Keratinocyte (primary cell): ENCODE measurements at regions not wholly inside any gene's neighbourhood (a gene's known extent, or its start where the extent isn't known, plus 50 kb on each side); places are given as distances from the start of the nearest gene placed in this dataset.

ENCODE experiments used
- EZH2 ChIP-seq: IDR thresholded peaks from one replicate; pipeline ENCODE4 v1.6.1; 2012; ENCODE audit warnings: inconsistent platforms, mild to moderate bottlenecking, low read length, moderate library complexity
- TF ChIP-seq, protein P1 (sequence below), 3 experiments: IDR thresholded peaks in 1 of 3; conservative IDR thresholded peaks in 1 of 3; optimal IDR thresholded peaks in 1 of 3; 2 replicates in 2 of 3; 3 replicates in 1 of 3; pipeline versions ENCODE3 to v1.5.1; 2011; ENCODE audit warnings: low read length in 3 of 3, mild to moderate bottlenecking in 3 of 3, moderate library complexity in 2 of 3, control low read depth in 1 of 3, inconsistent platforms in 1 of 3; ENCODE audit not compliant: insufficient read depth in 2 of 3; ENCODE audit errors: extremely low read depth in 1 of 3

DNA sequence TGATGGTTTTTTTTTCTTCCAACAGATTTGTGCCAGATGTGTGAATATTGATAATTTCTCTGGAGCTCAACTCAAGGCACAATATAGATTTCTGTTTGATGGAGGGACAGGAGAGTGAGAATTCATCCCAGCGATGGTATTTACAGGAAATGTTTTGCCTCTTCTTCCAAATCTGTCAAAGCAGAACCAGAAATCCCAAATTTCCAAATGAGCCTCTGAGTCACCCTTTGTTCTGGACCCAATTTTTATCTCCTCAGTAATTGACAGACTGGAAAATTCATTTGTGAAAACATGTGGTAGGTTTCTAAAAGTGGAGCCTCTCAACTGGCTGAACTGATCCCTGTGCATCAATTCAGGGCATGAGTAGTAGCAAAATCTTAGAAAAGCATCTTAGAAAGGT lies 223.2 kb upstream of the TSHZ2 start:
- TF ChIP-seq, protein P1, sequence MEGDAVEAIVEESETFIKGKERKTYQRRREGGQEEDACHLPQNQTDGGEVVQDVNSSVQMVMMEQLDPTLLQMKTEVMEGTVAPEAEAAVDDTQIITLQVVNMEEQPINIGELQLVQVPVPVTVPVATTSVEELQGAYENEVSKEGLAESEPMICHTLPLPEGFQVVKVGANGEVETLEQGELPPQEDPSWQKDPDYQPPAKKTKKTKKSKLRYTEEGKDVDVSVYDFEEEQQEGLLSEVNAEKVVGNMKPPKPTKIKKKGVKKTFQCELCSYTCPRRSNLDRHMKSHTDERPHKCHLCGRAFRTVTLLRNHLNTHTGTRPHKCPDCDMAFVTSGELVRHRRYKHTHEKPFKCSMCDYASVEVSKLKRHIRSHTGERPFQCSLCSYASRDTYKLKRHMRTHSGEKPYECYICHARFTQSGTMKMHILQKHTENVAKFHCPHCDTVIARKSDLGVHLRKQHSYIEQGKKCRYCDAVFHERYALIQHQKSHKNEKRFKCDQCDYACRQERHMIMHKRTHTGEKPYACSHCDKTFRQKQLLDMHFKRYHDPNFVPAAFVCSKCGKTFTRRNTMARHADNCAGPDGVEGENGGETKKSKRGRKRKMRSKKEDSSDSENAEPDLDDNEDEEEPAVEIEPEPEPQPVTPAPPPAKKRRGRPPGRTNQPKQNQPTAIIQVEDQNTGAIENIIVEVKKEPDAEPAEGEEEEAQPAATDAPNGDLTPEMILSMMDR (optimal IDR thresholded peaks at IDR 0.05 in 1 of 3, IDR thresholded peaks at IDR 0.05 in 1 of 3, conservative IDR thresholded peaks at IDR 0.05 in 1 of 3; ENCODE audit: extremely low read depth in 1 of 3, insufficient read depth in 2 of 3, low read length in 3 of 3) = no peak
- TF ChIP-seq EZH2 = no peak
